ENCODE measurements at regions not wholly inside any gene's neighbourhood (a gene's known extent, or its start where the extent isn't known, plus 50 kb on each side); places are given as distances from the start of the nearest gene placed in this dataset.

DNA sequence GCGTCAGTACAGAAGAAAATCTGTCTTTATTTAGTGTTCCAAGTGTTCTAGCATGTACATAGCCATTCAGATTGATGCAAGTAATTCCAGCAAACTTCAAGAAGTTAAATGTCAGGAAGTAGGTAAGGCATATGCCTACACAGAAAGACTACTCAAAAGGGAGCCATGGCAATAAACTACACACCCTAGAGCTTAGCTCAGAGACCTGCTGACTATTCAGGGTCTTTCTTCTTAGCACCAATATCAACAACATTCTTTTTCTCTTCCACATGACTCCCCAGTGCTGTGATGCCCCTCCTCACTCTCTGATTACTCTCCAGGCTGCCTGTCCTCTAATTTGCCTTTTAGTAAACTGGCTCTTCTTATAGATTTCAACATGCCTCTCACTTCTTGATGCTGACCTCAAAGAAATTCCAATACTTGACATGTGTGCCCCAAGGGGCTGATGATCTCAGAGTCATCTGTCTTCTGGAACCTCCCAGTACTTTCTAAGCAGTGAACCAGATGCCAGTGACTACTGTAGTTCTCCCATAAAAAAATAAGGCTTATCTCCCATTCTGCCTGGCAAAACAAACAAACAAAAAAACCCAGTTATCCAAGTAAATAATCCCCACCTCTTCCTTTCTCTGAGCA, 909.2 kb upstream of the FANCL start:
- no peak for ATAC-seq
- TF ChIP-seq BACH2 (CRISPR knock-in tag; IDR thresholded peaks at IDR 0.05; ENCODE audit: borderline replicate concordance) = no peak
- TF ChIP-seq, protein P1, sequence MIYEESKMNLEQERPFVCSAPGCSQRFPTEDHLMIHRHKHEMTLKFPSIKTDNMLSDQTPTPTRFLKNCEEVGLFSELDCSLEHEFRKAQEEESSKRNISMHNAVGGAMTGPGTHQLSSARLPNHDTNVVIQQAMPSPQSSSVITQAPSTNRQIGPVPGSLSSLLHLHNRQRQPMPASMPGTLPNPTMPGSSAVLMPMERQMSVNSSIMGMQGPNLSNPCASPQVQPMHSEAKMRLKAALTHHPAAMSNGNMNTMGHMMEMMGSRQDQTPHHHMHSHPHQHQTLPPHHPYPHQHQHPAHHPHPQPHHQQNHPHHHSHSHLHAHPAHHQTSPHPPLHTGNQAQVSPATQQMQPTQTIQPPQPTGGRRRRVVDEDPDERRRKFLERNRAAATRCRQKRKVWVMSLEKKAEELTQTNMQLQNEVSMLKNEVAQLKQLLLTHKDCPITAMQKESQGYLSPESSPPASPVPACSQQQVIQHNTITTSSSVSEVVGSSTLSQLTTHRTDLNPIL (CRISPR knock-in tag; IDR thresholded peaks at IDR 0.05; ENCODE audit: low read depth) = no peak
- no peak for TF ChIP-seq ZFP30 (CRISPR knock-in tag; IDR thresholded peaks at IDR 0.05)
- no peak for TF ChIP-seq ZC3H10 (CRISPR knock-in tag; IDR thresholded peaks at IDR 0.05)

DNA sequence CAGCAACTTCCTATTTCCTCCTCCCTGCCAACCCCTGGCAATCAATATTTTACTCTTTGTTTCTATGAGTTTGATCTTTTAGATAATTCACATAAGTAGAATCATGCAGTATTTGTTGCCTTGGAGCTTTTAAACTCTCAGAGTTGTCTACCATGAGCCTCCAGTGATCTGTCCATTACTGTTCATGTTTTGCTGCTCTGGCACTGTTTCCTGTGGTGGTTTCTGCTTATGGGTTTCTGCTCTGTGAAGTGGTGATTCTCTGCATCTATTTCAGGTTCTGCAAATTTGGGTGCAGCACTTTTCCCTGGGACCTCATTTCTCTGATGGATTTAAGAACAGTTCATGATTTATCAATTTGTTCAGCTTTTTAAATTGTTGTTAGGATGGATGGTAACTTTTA, 908.1 kb upstream of the FANCL start:
- no peak for ATAC-seq
- TF ChIP-seq SNAI2 (CRISPR knock-in tag; IDR thresholded peaks at IDR 0.05) = no peak
- TF ChIP-seq TCF4 (CRISPR knock-in tag; IDR thresholded peaks at IDR 0.05; ENCODE audit: borderline replicate concordance) = no peak
- no peak for TF ChIP-seq TOX (CRISPR knock-in tag; IDR thresholded peaks at IDR 0.05; ENCODE audit: borderline replicate concordance)
- no peak for TF ChIP-seq ZFP30 (CRISPR knock-in tag; IDR thresholded peaks at IDR 0.05)
- TF ChIP-seq CSDC2 (CRISPR knock-in tag; IDR thresholded peaks at IDR 0.05) = no peak

DNA sequence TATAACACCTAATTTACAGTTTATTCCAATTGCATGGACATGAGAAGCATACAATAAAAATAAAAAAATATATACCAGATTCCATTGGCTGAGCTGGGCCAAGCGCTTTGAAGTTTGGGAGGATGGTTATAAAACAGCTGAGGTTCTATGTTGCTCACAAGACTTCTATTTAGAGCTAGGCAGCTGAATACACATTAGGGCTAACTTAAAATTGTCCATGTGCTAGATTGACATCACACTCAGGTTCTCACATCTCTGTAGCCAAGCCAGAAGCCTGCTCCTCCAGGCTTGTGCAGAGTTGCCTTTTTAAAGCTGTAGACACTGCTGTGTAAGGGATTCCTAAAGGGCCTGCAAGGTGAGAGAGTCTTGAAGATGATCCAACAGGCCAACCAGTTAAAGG, 871.1 kb upstream of the FANCL start:
- ATAC-seq = no peak
- TF ChIP-seq, protein P2, sequence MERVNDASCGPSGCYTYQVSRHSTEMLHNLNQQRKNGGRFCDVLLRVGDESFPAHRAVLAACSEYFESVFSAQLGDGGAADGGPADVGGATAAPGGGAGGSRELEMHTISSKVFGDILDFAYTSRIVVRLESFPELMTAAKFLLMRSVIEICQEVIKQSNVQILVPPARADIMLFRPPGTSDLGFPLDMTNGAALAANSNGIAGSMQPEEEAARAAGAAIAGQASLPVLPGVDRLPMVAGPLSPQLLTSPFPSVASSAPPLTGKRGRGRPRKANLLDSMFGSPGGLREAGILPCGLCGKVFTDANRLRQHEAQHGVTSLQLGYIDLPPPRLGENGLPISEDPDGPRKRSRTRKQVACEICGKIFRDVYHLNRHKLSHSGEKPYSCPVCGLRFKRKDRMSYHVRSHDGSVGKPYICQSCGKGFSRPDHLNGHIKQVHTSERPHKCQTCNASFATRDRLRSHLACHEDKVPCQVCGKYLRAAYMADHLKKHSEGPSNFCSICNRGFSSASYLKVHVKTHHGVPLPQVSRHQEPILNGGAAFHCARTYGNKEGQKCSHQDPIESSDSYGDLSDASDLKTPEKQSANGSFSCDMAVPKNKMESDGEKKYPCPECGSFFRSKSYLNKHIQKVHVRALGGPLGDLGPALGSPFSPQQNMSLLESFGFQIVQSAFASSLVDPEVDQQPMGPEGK (CRISPR knock-in tag; IDR thresholded peaks at IDR 0.05; ENCODE audit: borderline replicate concordance) = no peak
- TF ChIP-seq ZFP3 (CRISPR knock-in tag; IDR thresholded peaks at IDR 0.05) = no peak
- TF ChIP-seq CSDC2 (CRISPR knock-in tag; IDR thresholded peaks at IDR 0.05) = no peak
- TF ChIP-seq ZNF565 (CRISPR knock-in tag; conservative IDR thresholded peaks at IDR 0.05; ENCODE audit: low read depth) = no peak
- TF ChIP-seq, protein P3, sequence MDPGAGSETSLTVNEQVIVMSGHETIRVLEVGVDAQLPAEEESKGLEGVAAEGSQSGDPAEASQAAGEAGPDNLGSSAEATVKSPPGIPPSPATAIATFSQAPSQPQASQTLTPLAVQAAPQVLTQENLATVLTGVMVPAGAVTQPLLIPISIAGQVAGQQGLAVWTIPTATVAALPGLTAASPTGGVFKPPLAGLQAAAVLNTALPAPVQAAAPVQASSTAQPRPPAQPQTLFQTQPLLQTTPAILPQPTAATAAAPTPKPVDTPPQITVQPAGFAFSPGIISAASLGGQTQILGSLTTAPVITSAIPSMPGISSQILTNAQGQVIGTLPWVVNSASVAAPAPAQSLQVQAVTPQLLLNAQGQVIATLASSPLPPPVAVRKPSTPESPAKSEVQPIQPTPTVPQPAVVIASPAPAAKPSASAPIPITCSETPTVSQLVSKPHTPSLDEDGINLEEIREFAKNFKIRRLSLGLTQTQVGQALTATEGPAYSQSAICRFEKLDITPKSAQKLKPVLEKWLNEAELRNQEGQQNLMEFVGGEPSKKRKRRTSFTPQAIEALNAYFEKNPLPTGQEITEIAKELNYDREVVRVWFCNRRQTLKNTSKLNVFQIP (CRISPR knock-in tag; IDR thresholded peaks at IDR 0.05; ENCODE audit: borderline replicate concordance, low read depth) = no peak

DNA sequence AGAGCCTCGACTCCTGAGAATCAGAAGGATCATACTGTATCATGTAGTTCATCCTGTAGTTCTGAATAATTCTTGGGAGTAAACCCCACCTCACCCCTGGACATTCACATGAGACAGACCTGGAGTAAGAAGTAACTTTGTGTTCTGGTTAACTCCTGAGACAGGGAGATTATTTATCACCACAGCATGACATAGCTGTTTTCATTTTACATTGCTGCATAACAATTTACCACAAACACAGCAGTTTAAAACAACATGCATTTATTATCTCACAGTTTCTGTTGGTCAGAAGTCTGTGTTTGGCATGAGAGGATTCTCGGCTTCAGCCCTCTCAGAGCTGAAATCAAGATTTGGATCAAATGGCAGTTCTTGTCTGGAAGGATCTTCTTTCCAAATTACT, 855.8 kb upstream of the FANCL start:
- TF ChIP-seq OSR1 (CRISPR knock-in tag; IDR thresholded peaks at IDR 0.05) = no peak
- no peak for TF ChIP-seq CSDC2 (CRISPR knock-in tag; IDR thresholded peaks at IDR 0.05)
- no peak for TF ChIP-seq ARNTL (CRISPR knock-in tag; IDR thresholded peaks at IDR 0.05; ENCODE audit: borderline replicate concordance, low read depth)
- TF ChIP-seq ZNF70 (CRISPR knock-in tag; IDR thresholded peaks at IDR 0.05) = no peak
- TF ChIP-seq, protein P3 (CRISPR knock-in tag; IDR thresholded peaks at IDR 0.05; ENCODE audit: borderline replicate concordance, low read depth) = no peak
- TF ChIP-seq ZC3H10 (CRISPR knock-in tag; IDR thresholded peaks at IDR 0.05) = no peak
- TF ChIP-seq, protein P1 (CRISPR knock-in tag; IDR thresholded peaks at IDR 0.05; ENCODE audit: low read depth) = no peak
- no peak for TF ChIP-seq RARB (CRISPR knock-in tag; IDR thresholded peaks at IDR 0.05)
- TF ChIP-seq, protein P4, sequence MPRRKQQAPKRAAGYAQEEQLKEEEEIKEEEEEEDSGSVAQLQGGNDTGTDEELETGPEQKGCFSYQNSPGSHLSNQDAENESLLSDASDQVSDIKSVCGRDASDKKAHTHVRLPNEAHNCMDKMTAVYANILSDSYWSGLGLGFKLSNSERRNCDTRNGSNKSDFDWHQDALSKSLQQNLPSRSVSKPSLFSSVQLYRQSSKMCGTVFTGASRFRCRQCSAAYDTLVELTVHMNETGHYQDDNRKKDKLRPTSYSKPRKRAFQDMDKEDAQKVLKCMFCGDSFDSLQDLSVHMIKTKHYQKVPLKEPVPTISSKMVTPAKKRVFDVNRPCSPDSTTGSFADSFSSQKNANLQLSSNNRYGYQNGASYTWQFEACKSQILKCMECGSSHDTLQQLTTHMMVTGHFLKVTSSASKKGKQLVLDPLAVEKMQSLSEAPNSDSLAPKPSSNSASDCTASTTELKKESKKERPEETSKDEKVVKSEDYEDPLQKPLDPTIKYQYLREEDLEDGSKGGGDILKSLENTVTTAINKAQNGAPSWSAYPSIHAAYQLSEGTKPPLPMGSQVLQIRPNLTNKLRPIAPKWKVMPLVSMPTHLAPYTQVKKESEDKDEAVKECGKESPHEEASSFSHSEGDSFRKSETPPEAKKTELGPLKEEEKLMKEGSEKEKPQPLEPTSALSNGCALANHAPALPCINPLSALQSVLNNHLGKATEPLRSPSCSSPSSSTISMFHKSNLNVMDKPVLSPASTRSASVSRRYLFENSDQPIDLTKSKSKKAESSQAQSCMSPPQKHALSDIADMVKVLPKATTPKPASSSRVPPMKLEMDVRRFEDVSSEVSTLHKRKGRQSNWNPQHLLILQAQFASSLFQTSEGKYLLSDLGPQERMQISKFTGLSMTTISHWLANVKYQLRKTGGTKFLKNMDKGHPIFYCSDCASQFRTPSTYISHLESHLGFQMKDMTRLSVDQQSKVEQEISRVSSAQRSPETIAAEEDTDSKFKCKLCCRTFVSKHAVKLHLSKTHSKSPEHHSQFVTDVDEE (CRISPR knock-in tag; IDR thresholded peaks at IDR 0.05) = no peak
- no peak for TF ChIP-seq TCF4 (CRISPR knock-in tag; IDR thresholded peaks at IDR 0.05; ENCODE audit: borderline replicate concordance)
- no peak for TF ChIP-seq SNAI2 (CRISPR knock-in tag; IDR thresholded peaks at IDR 0.05)
- no peak for ATAC-seq
